Hepatocyte (in vitro differentiated cells): ENCODE measurements at regions not wholly inside any gene's neighbourhood (a gene's known extent, or its start where the extent isn't known, plus 50 kb on each side); places are given as distances from the start of the nearest gene placed in this dataset.

ENCODE experiments used
- CTCF ChIP-seq: fragments of 200-600 bp; sonication (generic); IDR thresholded peaks from 2 replicates; pipeline ENCODE4 v1.5.1; 2016; ENCODE audit warnings: antibody characterized with exemption, mild to moderate bottlenecking; ENCODE audit not compliant: poor library complexity
- EZH2 ChIP-seq: fragments of 200-600 bp; sonication (generic); IDR thresholded peaks from 2 replicates; pipeline ENCODE4 v1.6.1; 2016; ENCODE audit warnings: antibody characterized with exemption, mild to moderate bottlenecking, borderline replicate concordance
- EZH2phosphoT487 ChIP-seq: fragments of 200-600 bp; sonication (generic); IDR thresholded peaks from one replicate; pipeline ENCODE4 v1.6.1; 2018; ENCODE audit warnings: antibody characterized with exemption, mild to moderate bottlenecking, low read depth, moderate library complexity; ENCODE audit not compliant: unreplicated experiment, severe bottlenecking

GRCh38 chr17:65360961-65361552, 200.4 kb downstream of the AXIN2 start:
- TF ChIP-seq CTCF (no peak), EZH2 (no peak), EZH2phosphoT487 (no peak)
